ENCODE measurements at regions not wholly inside any gene's neighbourhood (a gene's known extent, or its start where the extent isn't known, plus 50 kb on each side); places are given as distances from the start of the nearest gene placed in this dataset.

DNA sequence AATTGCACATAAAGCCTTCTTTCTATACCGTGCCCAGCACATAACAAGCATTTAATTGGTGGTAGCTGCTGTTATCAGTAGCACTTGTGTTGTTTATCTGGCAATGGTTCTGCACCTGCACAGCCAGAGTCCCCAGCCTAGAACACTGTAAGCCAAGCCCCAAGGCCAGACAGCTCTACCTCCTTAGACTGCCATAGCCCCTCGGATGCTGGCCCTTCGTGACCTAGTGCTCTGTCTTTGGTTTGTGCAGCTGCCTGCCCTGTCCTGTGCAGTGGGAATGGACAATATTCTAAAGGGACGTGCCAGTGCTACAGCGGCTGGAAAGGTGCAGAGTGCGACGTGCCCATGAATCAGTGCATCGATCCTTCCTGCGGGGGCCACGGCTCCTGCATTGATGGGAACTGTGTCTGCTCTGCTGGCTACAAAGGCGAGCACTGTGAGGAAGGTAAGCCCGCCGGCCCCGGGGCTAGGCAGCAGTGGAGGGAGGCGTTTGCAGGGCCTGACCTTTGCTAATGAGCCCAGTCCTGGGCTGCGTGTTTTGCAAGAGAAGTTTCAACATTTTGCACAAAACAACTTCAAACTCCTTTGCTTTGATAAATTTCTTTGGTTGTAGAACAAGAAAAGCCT lies 173.3 kb upstream of the WWC1 start:
- Histone ChIP-seq H3K27me3 (ENCODE audit: control insufficient read depth in 4 of 4, insufficient read depth in 4 of 4, low read length in 3 of 4) (no peaks in the 10 kb centered on the region), H3K9me3 (ENCODE audit: control insufficient read depth in 4 of 4, low read length in 3 of 4) (no peaks in the 10 kb centered on the region), H3K4me3 (ENCODE audit: low read depth in 1 of 3, low read length in 3 of 3) (no peak overlapping the region), H3K9ac (ENCODE audit: low read depth in 1 of 2, low read length in 2 of 2) (no peak overlapping the region), H3K36me3 (ENCODE audit: control insufficient read depth in 4 of 4, insufficient read depth in 3 of 4, low read depth in 1 of 4, low read length in 3 of 4) (no peaks in the 10 kb centered on the region), H3K27ac (ENCODE audit: low read depth in 1 of 2, low read length in 2 of 2) (no peak overlapping the region), H3K4me1 (ENCODE audit: control insufficient read depth in 4 of 4, insufficient read depth in 4 of 4, low read length in 3 of 4) (no peaks in the 10 kb centered on the region)
- 42% methylated on average over 16 of the region's 16 CpGs for WGBS
- TF ChIP-seq SP1 (IDR thresholded peaks at IDR 0.05), result no peak
- DNase-seq (ENCODE audit: low spot score), result no peak

DNA sequence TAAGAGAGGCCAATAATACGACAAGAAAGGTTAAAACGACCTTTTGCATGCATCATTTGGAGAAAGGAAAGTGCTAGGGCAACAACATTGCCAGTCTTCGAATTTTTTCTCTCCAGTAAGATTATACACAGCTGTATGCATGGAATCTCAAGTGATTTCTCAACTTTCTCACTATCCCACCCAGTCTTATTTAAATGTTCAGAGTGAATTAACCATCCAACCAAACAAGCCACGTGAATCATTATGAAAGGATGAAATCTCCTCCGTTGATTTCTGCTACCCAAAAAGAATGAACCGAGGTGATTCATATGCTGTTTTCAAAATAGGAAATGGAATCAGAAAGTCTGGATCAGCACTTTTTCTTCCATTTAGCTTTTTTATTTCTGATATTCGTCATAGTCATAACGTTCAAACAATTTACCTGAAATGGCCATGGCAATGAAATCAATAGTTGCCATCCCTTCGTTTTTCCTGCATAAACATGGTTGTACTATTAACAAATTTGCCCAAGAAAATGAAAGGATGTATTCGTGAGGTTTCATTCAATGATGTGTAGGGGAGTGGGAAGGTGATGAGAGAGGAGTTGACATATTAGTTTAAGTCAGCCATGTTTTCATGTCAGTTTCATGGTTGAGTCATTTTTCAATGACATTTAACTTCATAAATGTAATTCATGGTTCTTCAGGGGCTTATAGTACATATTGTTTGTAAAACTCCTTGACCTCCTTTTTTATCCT lies 170.9 kb upstream of the WWC1 start:
- Histone ChIP-seq H3K4me1 (ENCODE audit: control insufficient read depth in 4 of 4, insufficient read depth in 4 of 4, low read length in 3 of 4) (no peaks in the 10 kb centered on the region), H3K9me3 (ENCODE audit: control insufficient read depth in 4 of 4, low read length in 3 of 4) (no peaks in the 10 kb centered on the region), H3K4me3 (ENCODE audit: low read depth in 1 of 3, low read length in 3 of 3) (no peak overlapping the region), H3K9ac (ENCODE audit: low read depth in 1 of 2, low read length in 2 of 2) (no peak overlapping the region), H3K27ac (ENCODE audit: low read depth in 1 of 2, low read length in 2 of 2) (no peak overlapping the region), H3K27me3 (ENCODE audit: control insufficient read depth in 4 of 4, insufficient read depth in 4 of 4, low read length in 3 of 4) (no peaks in the 10 kb centered on the region), H3K36me3 (ENCODE audit: control insufficient read depth in 4 of 4, insufficient read depth in 3 of 4, low read depth in 1 of 4, low read length in 3 of 4) (no peaks in the 10 kb centered on the region)
- 71% methylated on average over 10 of the region's 10 CpGs for WGBS
- DNase-seq (ENCODE audit: low spot score), result no peak
- TF ChIP-seq TAF1 (conservative IDR thresholded peaks at IDR 0.05), result no peak
- TF ChIP-seq SP1 (IDR thresholded peaks at IDR 0.05), result no peak
- TF ChIP-seq, protein P1, sequence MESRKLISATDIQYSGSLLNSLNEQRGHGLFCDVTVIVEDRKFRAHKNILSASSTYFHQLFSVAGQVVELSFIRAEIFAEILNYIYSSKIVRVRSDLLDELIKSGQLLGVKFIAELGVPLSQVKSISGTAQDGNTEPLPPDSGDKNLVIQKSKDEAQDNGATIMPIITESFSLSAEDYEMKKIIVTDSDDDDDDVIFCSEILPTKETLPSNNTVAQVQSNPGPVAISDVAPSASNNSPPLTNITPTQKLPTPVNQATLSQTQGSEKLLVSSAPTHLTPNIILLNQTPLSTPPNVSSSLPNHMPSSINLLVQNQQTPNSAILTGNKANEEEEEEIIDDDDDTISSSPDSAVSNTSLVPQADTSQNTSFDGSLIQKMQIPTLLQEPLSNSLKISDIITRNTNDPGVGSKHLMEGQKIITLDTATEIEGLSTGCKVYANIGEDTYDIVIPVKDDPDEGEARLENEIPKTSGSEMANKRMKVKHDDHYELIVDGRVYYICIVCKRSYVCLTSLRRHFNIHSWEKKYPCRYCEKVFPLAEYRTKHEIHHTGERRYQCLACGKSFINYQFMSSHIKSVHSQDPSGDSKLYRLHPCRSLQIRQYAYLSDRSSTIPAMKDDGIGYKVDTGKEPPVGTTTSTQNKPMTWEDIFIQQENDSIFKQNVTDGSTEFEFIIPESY (IDR thresholded peaks at IDR 0.05), result no peak
- TF ChIP-seq, protein P2, sequence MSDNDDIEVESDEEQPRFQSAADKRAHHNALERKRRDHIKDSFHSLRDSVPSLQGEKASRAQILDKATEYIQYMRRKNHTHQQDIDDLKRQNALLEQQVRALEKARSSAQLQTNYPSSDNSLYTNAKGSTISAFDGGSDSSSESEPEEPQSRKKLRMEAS (IDR thresholded peaks at IDR 0.05), result no peak
- no peak for TF ChIP-seq HNF4G (IDR thresholded peaks at IDR 0.05)
- no peak for TF ChIP-seq RAD21 (IDR thresholded peaks at IDR 0.05)
- no peak for TF ChIP-seq JUND (IDR thresholded peaks at IDR 0.05)
- no peak for TF ChIP-seq GABPA (IDR thresholded peaks at IDR 0.05 in 1 of 2, conservative IDR thresholded peaks at IDR 0.05 in 1 of 2)
- TF ChIP-seq YY1 (IDR thresholded peaks at IDR 0.05), result no peak
- TF ChIP-seq, protein P3, sequence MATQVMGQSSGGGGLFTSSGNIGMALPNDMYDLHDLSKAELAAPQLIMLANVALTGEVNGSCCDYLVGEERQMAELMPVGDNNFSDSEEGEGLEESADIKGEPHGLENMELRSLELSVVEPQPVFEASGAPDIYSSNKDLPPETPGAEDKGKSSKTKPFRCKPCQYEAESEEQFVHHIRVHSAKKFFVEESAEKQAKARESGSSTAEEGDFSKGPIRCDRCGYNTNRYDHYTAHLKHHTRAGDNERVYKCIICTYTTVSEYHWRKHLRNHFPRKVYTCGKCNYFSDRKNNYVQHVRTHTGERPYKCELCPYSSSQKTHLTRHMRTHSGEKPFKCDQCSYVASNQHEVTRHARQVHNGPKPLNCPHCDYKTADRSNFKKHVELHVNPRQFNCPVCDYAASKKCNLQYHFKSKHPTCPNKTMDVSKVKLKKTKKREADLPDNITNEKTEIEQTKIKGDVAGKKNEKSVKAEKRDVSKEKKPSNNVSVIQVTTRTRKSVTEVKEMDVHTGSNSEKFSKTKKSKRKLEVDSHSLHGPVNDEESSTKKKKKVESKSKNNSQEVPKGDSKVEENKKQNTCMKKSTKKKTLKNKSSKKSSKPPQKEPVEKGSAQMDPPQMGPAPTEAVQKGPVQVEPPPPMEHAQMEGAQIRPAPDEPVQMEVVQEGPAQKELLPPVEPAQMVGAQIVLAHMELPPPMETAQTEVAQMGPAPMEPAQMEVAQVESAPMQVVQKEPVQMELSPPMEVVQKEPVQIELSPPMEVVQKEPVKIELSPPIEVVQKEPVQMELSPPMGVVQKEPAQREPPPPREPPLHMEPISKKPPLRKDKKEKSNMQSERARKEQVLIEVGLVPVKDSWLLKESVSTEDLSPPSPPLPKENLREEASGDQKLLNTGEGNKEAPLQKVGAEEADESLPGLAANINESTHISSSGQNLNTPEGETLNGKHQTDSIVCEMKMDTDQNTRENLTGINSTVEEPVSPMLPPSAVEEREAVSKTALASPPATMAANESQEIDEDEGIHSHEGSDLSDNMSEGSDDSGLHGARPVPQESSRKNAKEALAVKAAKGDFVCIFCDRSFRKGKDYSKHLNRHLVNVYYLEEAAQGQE (IDR thresholded peaks at IDR 0.05), result no peak
- TF ChIP-seq FOXA2 (IDR thresholded peaks at IDR 0.05), result no peak
- TF ChIP-seq HNF4A (conservative IDR thresholded peaks at IDR 0.05), result no peak
- TF ChIP-seq, protein P4, sequence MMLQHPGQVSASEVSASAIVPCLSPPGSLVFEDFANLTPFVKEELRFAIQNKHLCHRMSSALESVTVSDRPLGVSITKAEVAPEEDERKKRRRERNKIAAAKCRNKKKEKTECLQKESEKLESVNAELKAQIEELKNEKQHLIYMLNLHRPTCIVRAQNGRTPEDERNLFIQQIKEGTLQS (IDR thresholded peaks at IDR 0.05), result no peak
- TF ChIP-seq FOXA1 (IDR thresholded peaks at IDR 0.05), result no peak
- TF ChIP-seq, protein P5, sequence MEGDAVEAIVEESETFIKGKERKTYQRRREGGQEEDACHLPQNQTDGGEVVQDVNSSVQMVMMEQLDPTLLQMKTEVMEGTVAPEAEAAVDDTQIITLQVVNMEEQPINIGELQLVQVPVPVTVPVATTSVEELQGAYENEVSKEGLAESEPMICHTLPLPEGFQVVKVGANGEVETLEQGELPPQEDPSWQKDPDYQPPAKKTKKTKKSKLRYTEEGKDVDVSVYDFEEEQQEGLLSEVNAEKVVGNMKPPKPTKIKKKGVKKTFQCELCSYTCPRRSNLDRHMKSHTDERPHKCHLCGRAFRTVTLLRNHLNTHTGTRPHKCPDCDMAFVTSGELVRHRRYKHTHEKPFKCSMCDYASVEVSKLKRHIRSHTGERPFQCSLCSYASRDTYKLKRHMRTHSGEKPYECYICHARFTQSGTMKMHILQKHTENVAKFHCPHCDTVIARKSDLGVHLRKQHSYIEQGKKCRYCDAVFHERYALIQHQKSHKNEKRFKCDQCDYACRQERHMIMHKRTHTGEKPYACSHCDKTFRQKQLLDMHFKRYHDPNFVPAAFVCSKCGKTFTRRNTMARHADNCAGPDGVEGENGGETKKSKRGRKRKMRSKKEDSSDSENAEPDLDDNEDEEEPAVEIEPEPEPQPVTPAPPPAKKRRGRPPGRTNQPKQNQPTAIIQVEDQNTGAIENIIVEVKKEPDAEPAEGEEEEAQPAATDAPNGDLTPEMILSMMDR (IDR thresholded peaks at IDR 0.05; ENCODE audit: low read depth, low read length, missing input control), result no peak
- no peak for TF ChIP-seq RXRA (IDR thresholded peaks at IDR 0.05)
- TF ChIP-seq NR2F2 (IDR thresholded peaks at IDR 0.05), result no peak
- TF ChIP-seq EGR1 (IDR thresholded peaks at IDR 0.05; ENCODE audit: low read depth in 2 of 2), result no peak

Measured in liver (tissue), 8 donors.